HG03039 (cell line): ENCODE measurements at regions not wholly inside any gene's neighbourhood (a gene's known extent, or its start where the extent isn't known, plus 50 kb on each side); places are given as distances from the start of the nearest gene placed in this dataset.
A peak's percentile ranks its signal among the peaks of the same experiment; 100 is the strongest.

Source experiments
- ATAC-seq: cut with Tn5 transposase; IDR thresholded peaks from one replicate; pipeline ENCODE4 v1.9.1; 2021; ENCODE audit warnings: mild to moderate bottlenecking, moderate library complexity; ENCODE audit not compliant: unreplicated experiment

GRCh38 chr9:108213511-108213910, 642.3 kb downstream of the ACTL7B start:
- ATAC-seq = no peak

DNA sequence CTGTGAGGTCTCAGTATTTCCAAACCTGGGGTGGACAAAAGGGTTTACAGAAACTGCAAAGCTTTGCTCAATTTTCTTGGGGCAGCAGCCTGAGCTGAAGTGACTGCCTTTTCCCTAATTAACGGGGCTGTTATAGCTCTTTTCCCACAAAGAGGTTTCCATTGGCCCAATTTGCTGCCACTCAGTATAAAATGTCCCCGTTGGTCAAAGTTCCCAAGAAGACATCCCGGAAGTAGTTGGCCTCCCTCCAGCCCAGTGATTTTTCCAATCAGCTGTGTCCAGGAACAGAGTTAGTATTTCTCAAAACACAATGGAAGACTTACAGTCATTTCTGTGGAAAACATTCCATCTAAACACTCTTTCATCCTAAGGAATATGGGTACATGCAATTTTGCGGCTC, 643.6 kb downstream of the ACTL7B start:
- ATAC-seq = no peak

- ATAC-seq = no peak
These were observed 644.3 kb downstream of the ACTL7B start for GRCh38 chr9:108211411-108211955.

- ATAC-seq = no peak
These were observed 646.6 kb downstream of the ACTL7B start for GRCh38 chr9:108209132-108209685.

- no peak for ATAC-seq
These were observed 648.1 kb downstream of the ACTL7B start for GRCh38 chr9:108207561-108208165.

DNA sequence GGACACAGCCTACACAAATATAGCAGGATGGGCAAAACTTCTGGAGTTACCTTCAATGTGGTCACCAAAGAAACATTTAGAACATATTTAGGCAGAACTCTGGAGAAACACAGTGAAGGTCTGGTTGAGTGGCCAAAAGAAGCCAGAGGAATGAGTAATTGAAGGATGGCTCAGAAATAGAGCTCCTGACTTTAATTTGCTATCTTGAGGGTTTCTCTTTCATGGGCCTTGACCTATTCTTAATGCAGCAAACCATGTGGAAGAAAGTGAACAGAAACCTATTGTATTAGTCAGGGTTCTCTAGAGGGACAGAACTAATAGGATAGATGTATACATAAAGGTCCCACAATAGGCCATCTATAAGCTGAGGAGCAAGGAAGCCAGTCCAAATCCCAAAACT, 650.5 kb downstream of the ACTL7B start:
- ATAC-seq = no peak

DNA sequence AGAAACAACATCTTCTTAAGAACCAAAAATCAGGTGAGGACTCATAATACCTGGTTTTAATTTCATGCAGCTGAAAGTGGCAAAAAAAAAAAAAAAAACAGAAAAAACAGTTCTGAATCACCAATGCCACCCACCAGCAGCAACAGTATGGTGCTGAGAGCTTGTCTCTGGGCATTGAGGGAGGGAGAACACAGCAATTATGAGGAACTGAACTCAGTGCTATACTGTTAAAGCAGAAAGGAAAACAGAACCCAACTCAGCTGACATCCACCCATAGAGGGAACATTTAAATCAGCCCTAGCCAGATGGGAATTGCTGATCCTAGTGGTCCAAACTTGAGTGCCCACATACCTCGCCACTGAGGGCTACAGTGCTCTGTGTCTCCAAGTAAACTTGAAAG, 657.9 kb downstream of the ACTL7B start:
- no peak for ATAC-seq

GRCh38 chr9:108197008-108197365, 658.8 kb downstream of the ACTL7B start:
- no peak for ATAC-seq

DNA sequence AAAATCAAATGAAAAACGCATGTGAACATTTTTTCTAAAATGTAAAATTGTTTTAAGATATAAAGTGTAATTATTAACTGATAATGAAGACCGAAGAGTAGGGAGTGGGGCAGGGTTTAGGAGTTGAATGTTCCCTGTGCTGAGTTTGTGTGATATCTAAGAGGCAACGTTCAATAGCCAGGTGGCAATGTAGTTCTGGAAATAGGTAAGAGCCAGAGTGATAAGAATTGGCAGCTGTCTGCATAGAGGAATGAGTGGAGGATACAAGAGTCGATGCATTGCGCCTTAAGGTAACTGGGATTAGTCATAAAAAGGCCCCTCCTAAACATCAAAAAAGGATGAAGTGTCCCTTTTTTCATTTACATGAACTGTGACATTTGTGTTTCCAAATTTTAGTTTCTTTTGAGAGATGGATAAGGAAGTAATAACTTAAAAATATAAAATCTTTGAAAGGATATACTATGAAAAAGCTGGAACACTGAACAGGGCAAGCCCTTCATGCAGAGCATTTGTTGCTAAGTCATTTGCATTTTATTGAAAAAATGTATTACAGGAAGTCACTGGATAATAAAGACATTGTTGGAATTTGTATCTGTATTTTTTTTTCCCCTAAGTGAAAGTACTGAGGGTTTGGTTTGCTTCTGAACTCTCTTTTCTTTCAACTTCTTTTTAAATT, 659.3 kb downstream of the ACTL7B start:
- ATAC-seq = no peak

DNA sequence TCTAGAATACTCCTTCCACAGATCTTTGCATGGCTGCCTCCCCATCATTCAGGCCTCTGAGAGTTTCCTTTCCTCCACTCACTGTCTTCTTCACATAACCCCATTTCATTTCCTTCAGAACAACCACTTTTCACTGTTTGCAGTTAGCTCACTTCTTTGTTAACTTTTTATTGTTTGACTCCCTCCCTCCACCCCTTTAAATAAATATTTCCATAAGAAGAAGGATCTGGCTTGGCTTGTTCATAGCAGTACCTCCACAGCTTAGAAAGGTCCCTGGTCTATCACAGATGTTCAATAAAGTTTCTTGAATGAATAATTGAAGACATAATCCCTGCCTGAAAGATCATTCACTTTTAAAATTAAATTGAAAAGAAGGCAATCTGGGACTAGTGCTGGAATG, 661.6 kb downstream of the ACTL7B start:
- no peak for ATAC-seq

GRCh38 chr9:108193026-108193710, 662.6 kb downstream of the ACTL7B start:
- ATAC-seq = no peak

DNA sequence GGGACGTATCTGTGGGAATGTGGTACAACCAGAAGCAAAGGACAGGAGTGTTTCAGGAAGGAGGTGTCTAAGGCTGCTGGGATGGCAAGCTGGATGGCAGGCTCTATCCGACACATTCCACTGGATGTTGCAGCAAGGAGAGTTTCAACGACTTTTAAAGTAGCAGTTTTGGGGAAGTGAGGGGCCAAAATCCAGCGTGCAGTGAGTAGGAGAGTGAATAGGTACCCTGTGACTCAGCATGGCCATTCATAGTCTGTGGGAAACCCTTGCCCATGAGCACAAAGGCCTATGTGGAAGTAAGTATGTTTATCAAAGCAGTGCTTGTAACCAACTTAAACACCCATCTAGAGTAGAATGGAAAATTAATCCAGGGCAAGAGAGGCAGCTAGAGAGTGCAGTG, 664.7 kb downstream of the ACTL7B start:
- ATAC-seq = no peak

DNA sequence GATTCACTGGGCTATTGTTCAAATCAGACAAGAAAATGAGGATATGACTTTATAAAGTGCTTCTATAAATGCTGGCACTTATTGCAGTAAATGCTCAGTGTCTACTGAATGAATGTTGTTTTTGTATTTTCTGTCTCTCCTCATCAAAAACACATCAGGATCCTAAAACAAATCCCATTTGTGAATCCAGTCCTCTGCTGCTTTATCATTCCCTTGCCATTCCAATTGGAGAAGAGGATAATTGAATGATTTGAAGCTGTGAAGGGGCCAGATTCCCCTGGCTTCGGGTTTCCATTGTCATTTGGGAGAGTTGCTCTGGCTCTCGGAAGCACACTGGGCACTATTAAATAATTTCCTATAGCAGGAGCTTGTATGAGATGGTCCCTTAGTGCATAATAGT, 666.8 kb downstream of the ACTL7B start:
- no peak for ATAC-seq

GRCh38 chr9:108188482-108188881, 667.3 kb downstream of the ACTL7B start:
- ATAC-seq = no peak

DNA sequence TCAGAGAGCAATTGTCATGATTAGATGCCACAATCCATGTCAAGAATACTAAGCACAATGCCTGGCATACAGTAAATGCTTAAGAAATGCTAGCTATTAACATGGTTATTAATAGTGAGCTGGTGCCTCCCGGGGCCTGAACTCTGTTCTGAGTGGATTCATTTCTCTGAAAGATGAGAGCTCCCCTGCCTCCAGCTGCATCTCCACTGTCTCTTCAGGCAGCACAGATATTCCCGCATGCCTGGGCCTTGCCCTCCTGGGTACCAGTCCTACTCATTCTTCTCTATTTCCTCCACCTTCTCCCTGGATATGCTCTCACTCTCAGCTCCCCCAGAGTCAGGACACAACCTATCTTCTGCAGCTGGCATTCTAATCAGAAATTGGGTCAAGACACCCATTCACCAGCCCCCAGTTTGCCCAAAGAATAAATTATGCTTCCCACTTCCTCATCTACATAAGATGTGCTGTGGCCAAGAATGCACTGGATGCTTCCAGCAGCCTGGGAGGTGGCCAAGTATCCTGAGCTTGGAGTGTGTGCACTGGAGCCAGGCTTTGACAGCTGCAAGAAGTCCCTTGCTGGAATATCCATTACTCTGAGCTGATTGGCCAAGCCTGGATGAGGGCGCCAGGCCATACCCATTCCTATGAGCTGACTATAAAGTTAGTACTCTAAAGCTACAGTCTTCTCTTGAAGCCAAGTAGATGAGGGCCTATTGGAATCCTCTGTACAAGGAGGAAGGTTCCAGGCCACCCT, 669.0 kb downstream of the ACTL7B start:
- ATAC-seq = no peak

DNA sequence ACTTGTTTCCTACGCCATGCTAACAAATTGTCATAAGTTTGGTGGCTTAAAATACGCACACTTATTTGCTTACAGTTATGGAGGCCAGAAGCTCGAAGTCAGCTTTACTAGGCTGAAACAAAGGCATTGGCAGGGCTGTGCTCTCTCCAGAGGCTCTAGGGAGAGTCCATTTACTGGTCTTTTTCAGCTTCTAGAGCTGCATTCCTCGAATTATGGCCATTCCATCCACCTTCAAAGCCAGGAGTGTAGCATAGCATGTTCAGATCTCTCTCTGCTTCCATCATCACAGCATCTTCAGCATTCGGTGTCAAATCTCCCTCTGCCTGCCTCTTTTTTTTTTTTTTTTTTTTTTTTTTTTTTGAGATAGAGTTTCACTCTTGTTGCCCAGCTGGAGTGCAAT, 670.2 kb downstream of the ACTL7B start:
- ATAC-seq = no peak

DNA sequence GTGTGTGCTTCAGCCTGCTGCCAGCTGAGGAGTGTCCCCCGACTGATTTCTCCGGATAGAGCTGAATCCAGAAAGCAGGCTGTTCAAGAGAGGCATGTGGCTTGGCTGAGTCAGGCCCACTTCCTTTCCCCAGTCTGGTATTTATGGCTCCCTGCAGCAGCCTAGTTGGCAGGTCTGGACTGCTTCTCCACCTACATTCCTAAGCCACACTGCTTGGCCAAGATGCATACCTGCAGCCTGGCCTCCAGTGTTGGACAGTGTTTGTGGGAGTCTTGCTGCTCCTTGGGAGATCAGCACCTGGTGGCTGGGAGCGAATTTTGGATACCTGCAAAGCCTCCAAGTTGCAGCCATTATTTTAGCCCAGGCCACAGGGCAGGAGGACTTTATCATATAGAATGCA, 670.8 kb downstream of the ACTL7B start:
- ATAC-seq = no peak

GRCh38 chr9:108184009-108184408, 671.8 kb downstream of the ACTL7B start:
- ATAC-seq = no peak

DNA sequence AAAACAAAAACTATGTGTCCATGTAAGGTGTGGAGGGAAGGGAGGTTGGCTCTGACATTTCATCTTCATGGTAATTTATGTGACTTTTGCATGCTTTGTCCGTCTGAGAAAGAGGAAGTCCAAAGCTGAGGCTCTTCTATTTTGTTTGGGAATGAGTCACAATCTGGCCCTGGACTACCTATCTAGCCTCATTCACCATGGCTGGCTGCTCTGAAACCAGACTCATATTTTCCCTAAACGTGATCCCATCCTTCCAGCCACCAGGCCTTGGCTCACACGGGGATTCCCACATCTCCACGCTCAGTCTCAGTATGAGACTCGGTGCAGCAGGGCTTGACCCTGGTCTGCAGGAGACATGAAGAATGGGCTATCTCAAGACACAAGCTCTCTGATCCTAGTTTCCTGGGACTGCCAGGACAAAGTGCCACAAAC, 672.8 kb downstream of the ACTL7B start:
- ATAC-seq = peak; percentile 88

- ATAC-seq = no peak
These were observed 673.5 kb downstream of the ACTL7B start for GRCh38 chr9:108182270-108182669.

GRCh38 chr9:108181441-108181840, 674.3 kb downstream of the ACTL7B start:
- no peak for ATAC-seq
